ENCODE measurements at regions not wholly inside any gene's neighbourhood (a gene's known extent, or its start where the extent isn't known, plus 50 kb on each side); places are given as distances from the start of the nearest gene placed in this dataset.

- TF ChIP-seq CTCF (IDR thresholded peaks at IDR 0.05) (no peak), POLR2AphosphoS5 (IDR thresholded peaks at IDR 0.05; ENCODE audit: insufficient read depth in 1 of 2, low read depth in 1 of 2) (no peak), POLR2A (IDR thresholded peaks at IDR 0.05) (no peak)
Measured at GRCh38 chr3:104768886-104769285, 597.8 kb upstream of the ALCAM start.
